ENCODE measurements at regions not wholly inside any gene's neighbourhood (a gene's known extent, or its start where the extent isn't known, plus 50 kb on each side); places are given as distances from the start of the nearest gene placed in this dataset.
"Not testable (repeated sequence)": the region's sequence is repeated elsewhere in the genome, so short reads cannot be mapped to it uniquely, and the experiment has no call there.

DNA sequence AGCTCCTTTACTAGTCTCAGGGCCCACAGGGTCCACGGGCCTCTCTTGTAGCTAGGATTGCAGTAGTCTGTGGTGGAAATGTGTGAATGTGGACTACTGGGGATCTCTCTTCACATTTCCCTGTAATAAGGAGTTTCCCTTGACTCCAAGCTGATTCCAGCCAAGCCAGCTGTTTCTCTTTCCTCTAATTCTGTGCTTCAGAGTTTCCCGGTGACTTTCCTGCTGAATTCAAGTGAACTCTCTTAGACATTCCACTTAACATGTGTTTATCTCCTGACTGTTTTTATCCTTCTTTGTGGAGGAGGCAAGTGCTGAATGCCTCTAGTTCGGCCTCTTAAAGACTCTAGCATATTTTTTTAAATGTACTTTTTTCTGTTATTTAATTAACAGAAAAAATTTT is 354.0 kb upstream of the RGS18 start:
- DNase-seq: no peak

DNA sequence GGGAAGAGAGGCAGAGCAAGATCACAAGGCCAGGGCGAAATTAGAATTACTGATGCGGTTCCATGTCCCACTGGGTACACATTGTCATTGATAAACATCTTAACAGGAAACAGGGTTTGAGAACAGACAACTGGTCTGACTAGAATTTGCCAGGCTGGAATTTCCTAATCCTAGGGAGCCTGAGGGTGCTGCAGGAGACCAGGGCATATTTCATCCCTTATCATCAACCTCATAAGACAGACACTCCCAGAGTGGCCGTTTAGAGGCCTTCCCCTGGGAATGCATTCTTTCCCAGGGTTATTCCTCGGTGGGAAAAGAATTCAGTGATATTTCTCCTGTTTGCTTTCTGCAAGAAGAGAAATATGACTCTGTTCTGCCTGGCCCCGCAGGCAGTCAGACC is 344.7 kb upstream of the RGS18 start:
- DNase-seq: not testable (repeated sequence)

DNA sequence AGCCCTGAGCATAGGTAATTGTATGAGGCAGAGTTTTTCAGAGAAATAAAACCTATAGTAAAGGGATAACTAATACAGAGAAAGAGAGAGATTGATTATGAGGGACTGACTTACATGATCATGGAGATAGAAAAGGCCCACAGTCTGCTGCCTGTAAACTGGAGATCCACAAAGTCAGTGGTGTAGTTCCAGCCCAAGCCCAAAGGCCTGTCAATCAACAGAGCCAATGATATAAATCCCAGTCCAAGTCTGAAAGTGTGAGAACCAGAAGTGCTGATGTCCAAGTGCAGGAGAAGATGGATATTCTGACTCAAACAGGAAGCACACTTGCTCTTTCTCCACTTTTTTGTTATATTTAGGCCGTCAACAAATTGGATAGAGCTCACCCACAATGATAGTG is 340.1 kb upstream of the RGS18 start:
- no peak for DNase-seq

DNA sequence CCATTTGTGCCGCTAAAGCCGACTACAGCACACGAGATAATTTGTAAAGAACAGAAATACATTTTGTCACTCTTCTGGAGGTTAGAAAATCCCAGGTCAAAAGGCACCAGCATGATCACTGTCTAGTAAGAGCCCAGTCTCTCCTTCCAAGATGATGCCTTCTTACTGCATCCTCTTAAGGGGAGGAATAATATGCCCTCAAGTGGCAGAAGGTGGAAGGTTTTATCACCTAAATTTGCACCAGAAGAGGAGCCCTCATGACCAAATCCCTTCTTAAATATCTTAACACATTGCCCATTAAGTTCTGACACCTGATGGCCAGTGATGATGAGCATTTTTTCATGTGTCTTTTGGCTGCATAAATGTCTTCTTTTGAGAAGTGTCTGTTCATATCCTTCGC is 326.7 kb upstream of the RGS18 start:
- no peak for DNase-seq

DNA sequence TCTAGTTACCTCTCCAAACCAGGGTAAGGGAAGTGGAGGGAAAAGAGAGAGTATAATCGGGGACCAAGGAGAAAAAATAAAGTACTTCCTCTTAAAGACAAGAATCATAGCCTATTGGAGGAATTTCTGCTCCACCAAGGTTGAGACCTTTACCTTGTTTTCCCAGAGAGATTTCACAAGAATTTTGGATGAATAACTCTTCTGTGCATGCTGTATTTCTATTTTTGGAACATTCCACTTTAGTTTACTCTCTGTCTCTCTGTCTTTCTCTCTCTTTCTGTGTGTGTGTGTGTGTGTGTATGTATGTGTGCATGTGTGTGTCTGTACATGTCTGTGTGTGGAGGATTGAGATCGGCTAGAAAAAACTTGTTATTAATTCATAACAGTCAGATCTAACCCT is 318.4 kb upstream of the RGS18 start:
- DNase-seq: no peak

DNA sequence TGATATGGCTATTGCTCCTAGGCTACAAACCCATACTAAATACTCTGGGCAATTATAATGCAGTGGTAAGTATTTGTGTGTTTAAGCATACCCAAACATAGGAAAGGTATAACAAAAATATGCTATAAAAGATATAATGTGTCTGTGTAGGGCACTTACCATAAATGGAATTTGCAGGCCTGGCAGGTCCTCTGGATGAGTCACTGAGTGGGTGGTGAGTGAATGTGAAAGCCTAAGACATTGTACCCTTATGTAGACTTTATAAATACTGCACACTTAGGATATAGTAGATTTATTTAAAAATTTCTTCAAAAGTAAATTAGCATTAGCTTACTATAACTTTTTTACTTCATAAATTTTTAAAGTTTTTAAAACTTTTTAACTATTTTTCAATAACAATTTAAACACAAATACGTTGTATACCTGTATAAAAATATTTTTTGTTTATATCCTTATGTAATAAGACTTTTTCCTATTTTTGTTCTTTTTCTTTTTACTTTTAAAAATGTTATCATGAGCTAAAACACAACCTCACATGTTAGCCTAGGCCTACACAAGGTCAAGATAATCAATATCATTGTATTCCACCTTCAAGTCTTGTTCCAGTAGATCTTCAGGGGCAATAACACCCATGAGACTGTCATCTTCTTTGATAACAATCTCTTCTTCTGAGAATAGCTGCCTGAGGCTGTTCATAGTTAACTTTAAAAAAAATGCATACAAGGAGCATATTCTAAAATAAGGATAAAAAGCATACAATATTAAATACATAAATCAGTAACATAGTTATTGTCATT is 306.3 kb upstream of the RGS18 start:
- DNase-seq: no peak

DNA sequence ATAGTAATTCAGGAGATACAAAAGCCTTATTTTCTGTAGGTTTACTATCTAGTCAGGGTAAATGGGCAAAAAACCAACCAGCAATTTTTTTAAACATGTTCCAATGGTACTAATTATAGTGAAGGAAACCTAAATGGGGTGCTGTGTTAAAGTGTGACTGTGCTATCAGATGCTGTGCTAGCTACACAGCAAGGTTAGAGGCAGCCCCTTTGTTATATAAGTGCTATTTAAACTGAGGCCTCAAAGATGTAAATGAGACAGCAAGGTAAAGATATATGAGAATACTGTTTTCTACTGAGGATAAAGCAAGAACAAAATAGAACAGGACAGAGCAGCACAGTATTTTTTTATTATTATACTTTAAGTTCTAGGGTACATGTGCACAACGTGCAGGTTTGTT is 305.4 kb upstream of the RGS18 start:
- DNase-seq: no peak

DNA sequence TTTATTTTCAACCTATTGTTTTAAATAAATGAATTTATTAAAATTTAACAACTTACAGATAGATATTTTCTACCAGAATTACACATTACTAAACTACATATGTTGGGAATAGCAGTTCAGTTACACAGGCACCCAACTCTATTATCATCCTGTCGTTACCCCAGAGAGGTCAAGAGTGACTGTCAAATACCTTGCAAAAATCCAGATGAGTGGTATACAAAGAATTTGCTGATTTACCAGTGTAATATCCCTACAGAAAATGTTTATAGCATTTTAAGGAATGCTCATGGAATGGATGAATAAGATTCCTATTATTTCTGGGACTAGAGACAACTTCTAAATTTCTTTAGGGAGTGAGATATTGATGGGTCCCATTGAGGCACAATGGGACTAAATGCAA is 300.7 kb upstream of the RGS18 start:
- DNase-seq: no peak

DNA sequence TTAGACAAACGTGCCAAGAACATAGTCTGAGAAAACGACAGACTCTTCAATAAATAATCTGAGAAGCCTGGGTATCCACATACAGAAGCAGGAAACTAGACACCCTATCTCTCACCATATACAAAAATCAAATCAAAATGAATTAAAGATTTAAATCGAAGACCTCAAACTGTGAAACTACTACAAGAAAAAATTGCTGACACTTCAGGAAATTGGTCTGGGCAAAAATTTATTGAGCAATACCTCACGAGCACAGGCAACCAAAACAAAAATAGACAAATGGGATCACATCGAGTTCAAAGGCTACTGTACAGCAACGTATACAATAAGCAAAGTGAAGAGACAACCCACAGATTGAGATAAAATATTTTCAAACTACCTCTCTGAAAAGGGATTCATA is 292.8 kb upstream of the RGS18 start:
- DNase-seq: no peak

DNA sequence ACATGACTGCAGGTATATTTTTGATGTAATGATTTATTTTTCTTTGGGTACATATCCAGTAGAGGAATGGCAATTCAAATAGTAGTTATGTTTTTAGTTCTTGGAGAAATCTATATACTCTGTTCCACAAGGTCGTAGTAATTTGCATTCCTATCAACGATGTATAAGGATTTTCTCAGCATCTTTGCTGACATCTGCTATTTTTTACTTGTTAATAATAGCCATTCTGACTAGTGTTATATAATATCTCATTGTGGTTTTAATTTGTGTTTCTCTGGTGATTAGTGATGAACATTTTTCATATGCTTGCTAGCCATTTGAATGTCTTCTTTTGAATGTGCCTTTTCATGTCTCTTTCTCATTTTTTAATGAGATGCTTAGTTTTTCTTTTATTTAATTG is 292.1 kb upstream of the RGS18 start:
- DNase-seq: no peak

DNA sequence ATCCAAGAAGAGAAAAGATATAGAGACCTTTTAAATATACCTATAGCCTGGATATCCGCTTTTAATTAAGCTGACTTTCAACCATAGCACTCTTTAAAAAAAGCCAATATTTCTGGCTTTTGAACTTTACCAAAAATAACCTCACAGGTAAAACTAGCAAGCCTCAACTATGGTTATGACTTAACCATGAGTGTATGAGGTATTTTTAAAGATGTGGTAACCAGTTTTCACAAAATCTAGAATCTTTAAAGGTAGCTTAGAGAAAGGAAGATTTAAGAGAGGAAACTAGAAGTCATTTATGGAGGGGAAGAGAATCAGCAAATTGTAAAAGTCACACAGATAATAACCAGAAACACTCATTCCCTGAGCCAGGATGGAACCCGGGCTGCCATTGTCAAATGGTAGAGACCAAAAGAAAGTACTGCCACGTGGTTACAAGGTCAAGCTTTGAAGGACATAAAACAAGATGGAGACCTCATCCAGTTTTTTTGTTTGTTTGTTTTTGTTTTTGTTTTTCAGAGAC is 288.4 kb upstream of the RGS18 start:
- DNase-seq: no peak

DNA sequence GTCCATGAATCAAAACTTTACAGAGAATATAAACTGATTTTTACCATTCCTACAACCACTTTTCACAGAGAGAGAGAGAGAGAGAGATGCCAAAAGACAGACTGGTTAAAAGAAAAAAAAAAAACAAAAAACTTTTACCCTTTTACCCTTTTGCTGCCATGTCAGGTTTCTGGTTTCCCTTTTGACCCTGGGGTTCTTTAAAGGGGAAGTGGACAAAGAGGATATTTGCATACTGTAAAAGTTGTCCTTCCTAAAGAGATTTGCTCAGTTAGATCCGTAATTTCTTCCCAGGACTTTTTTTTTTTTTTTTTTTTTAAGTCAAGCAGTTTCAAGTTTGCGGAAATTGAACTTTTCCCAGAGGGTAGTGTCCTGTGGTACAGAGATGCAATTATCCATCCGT is 287.8 kb upstream of the RGS18 start:
- DNase-seq: no peak

DNA sequence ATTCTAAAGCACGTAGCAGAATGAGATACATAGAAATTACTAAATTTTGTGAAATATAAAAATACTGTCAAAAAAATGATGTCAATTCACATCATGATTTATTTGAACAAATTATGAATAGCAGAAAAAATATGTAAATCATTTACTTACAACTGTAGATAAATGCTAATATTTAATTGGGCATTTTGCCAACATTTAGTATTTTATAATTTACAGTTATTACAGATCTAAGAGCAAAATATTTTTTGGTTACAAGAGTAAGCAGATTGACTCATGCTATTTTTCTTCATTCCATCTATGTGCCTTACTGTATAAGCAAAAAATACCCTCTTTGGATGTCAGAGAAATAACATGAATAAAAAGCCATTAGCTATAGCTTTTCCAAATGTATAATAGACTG is 282.3 kb upstream of the RGS18 start:
- no peak for DNase-seq

DNA sequence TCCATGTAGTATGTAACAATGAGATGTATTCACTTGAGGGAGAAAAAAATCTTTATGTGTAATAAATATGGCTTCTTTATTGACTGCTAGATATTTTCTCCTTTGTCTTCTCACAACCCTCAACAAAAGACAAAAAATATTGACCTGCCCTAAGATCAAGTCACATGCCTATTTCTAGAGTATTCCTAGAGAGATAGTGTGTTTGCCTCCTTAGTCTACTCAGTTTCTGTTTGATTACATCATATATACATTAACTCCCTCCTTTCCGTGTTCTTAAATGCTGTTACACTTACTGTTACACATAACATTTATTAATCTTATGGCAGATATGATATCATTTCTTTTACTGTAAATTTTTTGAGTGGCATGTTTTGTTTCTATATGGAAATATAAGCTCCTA is 281.6 kb upstream of the RGS18 start:
- DNase-seq: no peak

DNA sequence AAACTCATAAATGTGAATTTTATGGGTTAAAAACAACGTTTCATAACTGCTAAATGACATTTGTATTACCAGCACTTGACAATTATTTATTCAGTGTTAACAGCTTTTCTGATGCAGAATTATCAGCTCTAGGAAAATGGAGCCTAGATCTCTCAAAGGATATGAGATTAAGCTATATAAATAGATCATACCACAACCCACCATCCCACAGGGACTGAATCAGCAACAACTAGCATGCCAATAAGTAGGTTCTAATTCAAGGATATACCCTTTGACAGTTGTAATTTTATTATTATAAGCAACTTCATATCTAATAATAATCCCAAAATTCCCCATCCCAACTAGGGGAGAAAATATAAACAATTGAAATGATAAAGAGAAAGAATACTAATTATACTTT is 275.4 kb upstream of the RGS18 start:
- DNase-seq: no peak

DNA sequence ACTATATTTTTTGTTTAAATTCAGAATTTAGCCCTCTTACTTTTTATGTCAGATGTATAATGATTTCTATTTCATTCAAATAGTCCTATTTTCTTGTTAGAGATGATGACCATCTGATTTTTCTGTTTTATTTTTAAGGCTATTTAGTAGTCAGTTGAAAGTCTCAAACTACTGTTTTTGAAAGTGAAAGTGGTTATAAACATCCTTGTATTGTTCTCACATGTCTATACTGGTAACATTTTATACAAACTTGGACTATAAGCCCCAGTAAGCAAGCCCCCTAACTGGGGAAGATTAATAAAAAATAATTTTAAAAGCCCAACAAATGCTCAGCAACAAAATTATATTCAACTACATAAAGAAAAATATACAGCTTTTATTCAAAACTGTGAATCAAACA is 271.3 kb upstream of the RGS18 start:
- no peak for DNase-seq

DNA sequence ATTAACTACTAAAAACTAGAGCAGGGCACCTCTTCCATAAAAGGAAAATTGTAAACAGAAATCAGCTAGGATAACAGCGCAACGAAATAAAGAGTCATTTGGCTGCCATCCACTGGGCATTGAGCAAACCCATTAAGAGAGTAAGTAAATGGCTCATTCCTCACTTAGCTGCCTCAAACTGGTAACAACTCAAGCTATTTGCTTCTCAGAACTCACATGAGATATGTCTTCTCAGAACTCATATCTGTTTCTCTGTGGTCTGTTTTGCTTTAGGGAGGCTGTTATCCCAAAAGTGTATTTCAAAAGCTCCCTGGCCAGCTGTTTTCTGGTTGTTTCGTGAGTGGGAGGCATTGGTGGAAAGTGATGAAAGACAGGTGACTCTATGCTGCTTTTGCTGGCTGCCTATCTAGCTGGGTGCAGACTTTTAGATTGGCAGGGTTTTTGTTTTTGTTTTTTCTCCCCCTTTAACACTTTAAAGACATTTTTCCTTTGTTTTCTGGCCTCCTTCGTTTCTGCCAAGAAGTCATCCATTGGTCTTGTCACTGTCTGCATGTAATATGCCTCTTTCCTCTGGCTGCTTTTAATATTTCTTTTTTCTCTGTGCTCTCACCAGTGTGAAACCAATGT is 269.2 kb upstream of the RGS18 start:
- DNase-seq: no peak

DNA sequence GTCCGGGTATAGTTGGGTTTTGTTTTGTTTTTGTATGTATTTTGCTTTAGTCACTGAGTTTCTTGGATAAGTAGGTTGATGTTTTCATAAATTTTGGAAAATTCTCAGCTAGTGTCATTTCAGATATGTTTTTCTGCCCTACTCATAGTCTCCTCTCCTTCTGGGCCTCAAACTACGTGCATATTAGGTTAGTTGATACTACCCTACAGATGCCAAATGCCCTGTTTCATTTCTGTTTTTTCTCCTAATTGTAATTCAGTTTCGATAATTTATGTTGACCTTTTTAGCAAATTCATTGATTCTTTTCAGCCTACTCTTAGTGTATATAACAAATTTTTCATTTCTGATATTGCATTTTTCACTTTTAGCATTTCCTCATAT is 268.6 kb upstream of the RGS18 start:
- no peak for DNase-seq

DNA sequence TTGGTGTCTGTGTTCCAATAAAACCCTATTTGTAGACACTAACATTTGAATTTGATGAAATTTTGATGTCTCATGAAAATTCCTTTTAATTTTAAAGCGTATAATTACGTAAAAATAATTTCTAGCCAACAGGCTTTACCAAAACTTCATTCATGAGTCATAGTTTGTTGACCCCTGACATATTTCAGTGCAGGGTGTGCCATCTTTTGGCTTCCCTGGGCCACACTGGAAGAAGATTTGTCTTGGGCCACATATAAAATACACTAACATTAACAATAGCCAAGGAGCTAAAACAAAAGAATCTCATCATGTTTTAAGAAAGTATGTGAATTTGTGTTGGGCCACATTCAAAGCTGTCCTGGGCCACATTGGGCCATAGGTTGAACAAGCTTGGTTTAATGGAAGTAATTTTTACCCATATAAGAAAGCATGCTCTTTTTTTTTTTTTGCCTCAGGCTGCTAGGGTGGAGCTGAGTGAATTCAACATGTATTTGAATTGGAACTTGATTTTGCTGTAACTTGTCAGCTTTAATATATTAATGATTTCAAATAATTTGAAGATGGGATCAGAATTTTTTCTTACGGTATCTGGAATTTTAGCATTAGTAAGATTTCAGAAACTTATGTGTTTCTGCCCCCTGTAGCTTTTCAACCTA is 267.7 kb upstream of the RGS18 start:
- no peak for DNase-seq

DNA sequence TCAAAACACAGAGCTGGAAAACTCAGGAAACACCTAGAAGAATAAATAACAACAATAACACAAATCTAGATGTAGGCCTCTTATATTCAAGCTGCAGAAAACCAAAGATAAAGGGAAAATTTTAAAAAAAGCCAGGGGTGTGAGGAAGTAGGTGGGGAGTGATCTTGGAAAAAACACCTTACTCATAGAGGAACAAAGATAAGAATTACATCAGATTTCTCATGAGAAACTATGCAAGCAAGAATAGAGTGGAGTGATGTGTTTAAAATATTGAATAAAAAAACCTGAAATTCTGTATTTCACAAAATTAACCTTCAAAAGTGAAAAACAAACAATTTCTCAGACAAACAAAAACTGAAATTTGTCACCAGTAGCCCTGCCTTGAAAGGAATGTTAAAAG is 265.5 kb upstream of the RGS18 start:
- no peak for DNase-seq

DNA sequence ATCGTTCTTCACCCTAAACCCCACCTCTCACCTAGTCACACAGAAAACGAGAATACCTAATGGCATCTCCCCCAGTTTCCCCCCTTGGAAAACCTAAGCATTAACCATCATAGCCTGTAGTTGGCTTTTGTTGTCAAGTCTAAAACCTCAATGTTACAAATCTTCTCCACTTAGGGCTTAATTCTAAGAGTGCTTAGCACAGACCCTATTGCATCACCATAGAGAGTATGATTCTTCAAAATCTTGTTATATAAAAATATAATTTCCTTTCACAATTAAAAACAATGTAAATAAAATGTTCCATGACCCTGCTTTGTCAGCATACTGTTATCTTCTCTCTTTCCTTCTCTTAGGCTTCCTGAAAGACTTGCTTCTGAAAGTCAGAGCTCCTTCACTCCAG is 263.2 kb upstream of the RGS18 start:
- DNase-seq: no peak

DNA sequence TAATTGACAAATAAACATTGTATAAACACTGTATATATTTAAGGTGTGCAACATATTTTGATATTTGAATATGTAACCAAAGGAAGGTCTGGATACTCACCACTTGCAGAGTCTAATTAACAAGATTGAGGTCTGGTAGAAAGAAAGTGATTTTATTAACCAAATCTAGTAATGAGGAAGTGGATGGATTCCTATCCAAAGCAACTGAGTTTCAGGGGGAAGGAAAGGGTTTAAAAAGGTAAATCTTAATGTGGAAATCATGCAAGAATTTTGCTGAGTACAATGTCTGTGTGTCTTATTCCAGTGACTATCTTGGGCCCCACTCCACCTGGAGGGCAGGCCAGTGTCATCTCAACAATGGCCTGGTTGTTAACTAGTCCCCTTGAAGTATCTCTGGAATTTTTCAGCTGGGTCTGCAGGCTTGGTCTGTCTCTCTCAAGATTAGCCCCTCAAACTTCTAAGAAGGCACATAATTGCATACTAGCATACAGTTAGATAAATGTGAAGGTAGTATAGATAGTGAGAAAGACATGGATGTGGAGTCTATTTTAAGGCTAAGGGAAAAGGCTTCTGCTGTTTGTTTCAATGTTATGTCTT is 262.7 kb upstream of the RGS18 start:
- DNase-seq: no peak

DNA sequence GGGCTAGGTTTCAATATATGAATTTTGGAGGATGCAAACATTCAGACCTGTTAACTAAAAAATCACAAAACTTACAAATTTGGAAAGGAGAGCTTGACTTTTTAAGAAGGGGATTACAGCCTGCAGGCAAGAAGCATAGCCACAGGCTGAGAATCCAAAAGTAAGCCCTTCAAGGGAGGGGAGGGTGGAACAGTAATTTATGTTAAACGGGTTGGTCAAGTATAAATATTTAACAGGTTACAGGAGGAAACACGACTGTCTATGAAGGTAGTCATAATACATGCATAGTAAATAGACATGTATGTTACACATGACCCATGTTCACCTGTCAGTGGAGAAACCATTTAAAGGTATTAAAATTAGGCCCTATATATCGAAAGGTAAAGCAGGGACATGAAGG is 261.1 kb upstream of the RGS18 start:
- DNase-seq: no peak

All from occipital lobe (tissue), 1 donor.